Activated CD4-positive, CD25-positive, alpha-beta regulatory T cell treated with anti-CD3 and anti-CD28 coated beads, Interleukin-2, amount 50 U/mL, for 24 hours (primary cell): ENCODE measurements at regions not wholly inside any gene's neighbourhood (a gene's known extent, or its start where the extent isn't known, plus 50 kb on each side); places are given as distances from the start of the nearest gene placed in this dataset.
"Not testable (repeated sequence)": the region's sequence is repeated elsewhere in the genome, so short reads cannot be mapped to it uniquely, and the experiment has no call there.

Experiments used
- ATAC-seq, 2 donors: fragments of 150-1000 bp; cut with Tn5 transposase; one replicate each; pipeline ENCODE4 v1.10.0; 2021; ENCODE audit warnings: mild to moderate bottlenecking in 1 of 2, moderate library complexity in 1 of 2

DNA sequence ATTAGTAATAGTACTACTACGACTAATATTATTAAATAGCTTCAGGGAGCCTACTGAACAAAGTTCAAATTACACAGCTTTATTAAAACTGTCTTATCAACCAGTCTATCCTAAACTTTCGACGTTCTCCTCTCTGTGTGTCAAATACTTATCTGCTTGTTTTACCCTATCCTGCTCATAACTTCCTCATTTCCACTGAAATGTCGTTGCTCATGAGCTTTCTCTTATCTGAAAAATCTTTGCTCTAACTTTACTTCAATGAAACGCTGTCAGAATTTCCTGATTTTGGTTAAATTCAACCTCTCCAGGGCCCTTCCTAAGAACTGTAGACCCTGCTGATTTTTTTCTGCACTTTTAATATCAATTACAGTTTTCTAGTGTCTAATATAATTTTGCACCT lies 1431.0 kb upstream of the WWC1 start:
- ATAC-seq, result no peak

GRCh38 chr5:166862581-166862980 lies 1428.9 kb upstream of the WWC1 start:
- no peak for ATAC-seq

DNA sequence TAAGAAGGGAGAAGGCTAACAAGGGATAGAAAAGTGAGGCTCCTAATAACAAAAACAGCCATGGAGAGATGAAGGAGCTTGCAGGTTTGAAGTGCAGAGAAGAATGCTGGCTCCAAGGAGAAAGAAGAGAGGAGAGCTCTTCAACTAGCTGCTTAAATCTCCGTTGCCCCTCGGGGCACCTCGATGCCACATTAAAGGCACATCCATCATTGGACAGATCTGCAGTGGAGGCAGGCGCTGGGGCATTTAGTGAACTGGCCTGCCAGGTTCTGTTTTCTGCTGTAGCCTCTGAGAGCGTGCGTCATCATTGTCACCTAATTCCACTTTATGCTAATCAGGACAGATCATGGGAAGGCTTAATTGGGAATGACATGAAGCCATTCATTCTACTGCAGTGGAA lies 1426.2 kb upstream of the WWC1 start:
- no peak for ATAC-seq

DNA sequence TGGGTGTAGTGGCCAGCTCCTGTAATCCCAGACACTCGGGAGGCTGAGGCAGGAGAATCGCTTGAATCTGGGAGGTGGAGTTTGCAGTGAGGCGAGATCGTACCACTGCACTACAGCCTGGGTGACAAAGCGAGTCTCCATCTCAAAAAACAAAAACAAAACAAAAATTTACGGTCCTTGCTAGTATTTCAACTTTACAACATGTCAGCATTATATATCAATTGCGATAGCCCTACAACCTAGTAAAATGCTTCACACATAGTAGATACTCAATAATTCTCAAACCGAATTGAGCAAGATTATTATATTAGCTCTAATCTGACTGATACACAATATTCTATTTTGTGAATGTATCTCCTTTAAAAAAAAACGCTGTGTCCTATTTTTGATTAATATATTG lies 1411.0 kb upstream of the WWC1 start:
- ATAC-seq, result no peak

GRCh38 chr5:166881802-166882201 lies 1409.6 kb upstream of the WWC1 start:
- no peak for ATAC-seq

GRCh38 chr5:166883016-166883415 lies 1408.4 kb upstream of the WWC1 start:
- no peak for ATAC-seq

DNA sequence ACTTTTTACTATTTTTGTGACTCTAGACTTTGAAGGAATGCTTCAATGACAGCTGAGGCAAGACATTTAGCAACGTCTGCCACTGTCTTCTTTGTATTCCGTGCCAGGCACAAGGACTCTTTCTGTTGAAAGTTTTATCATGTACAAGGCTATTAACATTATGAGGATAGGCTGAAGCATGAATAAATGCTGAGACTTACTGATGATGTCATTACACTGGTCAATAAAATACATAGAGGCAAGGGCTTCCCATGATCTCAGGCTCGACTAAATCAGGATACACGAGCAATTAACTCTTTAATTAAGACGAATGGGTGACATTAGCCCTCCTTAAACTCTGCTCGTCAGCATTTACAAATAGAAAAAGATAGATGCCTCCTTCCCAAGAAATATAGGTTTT lies 1393.3 kb upstream of the WWC1 start:
- ATAC-seq, result no peak

- ATAC-seq, result no peak
These were observed 1392.1 kb upstream of the WWC1 start for GRCh38 chr5:166899343-166899742.

DNA sequence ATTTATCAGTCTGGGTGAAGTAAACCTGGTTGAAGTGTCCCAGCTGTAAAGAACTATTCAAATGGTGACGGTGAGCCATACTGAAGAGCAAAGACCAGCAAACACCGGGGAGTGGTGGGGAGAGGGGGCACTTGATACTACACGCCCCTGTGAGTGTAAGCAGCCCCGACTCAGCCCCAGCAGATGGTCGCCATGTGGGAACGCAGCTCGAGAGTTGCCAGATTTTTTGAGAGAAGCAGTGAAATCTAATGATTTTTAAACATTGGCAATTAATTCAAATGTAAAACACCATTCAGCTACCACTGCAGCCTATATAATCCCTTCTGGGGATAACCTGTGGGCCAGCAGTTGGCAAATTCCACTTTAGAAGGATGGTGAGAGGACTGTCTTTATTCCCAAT lies 1386.9 kb upstream of the WWC1 start:
- ATAC-seq, result no peak

DNA sequence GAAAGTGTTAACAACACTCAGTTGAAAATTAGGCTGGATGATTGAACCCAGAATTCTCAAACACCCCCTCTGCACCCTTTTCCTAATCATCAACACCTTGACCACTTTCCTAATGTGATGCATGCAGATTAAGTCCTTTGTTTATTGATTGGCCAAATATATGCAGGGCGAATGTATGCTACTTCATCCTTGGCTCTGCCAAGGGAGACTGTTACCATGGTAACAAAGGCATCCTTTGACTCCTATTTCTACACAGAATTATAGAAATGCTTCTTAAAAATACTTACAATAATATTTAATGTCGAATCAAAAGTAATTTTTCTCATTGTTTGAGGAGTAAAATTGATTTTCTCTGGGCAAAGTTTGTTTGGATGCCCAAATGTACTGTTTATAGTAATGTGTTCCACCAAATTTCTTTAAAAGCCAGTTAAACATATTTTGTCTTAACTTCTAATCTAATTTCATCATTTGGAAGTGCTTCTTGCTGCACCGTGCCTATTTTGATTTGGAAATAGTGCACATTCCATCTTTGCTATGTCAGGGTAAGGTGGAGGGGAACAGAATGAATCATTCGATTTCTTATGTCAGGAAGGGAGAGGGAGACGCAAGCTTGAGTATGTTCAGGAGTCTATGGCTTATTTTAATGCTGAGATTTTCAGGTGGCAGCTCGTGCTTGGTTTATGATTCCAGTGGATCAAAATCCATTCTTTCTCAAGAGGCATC lies 1384.3 kb upstream of the WWC1 start:
- no peak for ATAC-seq

DNA sequence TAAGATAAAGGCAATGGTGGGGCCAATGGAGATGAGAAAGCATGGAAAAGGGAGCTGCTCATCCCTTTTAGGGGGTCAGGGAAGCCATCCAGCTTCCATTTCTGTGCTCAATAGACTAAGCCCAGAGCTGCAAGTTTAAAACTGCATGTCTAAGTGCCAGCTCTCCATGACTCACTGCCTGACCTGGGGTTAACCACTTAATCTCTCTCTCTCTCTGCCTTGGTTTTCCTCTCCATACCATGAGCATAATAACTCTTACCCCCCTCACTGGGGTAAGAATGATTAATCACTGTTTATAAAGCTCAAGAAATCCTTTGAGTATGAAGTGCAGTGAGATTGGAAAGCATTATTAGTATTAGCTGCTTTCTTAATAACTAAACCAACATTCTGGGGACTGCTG lies 1382.4 kb upstream of the WWC1 start:
- no peak for ATAC-seq

DNA sequence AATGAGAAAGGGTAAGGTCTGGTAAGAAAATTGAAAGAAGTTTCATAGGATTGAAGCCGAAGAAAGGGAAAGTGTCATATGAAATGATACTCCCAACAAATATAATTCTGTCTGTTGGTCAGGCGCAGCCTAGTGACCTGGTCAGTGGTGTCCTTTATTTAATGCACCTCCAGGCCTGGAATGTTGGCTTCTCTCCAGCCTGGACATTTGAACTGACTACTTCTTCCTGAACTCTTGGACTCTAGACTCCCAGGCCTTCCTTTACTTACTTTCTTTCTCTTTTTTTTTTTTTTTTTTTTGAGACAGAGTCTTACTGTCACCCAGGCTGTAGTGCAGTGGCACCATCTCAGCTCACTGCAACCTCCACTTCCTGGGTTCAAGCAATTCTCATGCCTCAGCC lies 1381.5 kb upstream of the WWC1 start:
- ATAC-seq, result no peak

- no peak for ATAC-seq
These were observed 1380.5 kb upstream of the WWC1 start for GRCh38 chr5:166910995-166911394.

DNA sequence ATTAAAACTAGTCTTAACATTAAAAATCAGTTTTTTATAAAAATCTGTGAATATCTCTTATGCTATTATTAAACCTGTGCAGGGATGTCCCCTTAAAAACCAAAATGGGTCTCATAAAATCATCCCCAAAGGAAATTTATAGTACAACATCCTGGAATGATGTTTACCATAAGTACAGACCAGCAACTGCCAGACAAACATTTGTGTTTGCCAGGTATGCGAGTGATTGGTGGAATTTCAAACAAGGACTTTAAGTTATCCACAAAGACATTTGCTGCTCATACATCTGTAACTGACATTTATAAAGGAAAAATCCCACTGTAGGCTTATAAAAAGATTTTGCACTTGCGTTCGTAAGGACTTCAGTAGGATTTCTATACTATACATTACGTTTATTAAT lies 1375.4 kb upstream of the WWC1 start:
- ATAC-seq, result no peak

GRCh38 chr5:166926138-166926537 lies 1365.3 kb upstream of the WWC1 start:
- ATAC-seq, result no peak

GRCh38 chr5:166926806-166927475 lies 1364.5 kb upstream of the WWC1 start:
- not testable (repeated sequence) for ATAC-seq

DNA sequence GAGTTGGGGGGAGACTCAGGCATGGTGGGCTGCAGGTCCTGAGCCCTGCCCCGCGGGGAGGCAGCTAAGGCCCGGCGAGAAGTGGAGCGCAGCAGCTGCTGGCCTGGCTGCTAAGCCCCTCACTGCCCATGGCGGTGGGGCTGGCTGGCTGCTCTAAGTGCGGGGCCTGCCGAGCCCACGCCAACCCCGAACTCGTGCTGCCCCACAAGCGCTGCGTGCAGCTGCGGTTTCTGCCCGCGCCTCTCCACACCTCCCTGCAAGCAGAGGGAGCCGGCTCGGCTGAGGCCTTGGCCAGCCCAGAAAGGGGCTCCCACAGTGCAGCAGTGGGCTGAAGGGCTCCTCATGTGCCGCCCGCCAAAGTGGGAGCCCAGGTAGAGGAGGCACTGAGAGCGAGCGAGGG lies 1355.1 kb upstream of the WWC1 start:
- no peak for ATAC-seq

GRCh38 chr5:166938071-166938470 lies 1353.4 kb upstream of the WWC1 start:
- no peak for ATAC-seq

- no peak for ATAC-seq
These were observed 1348.5 kb upstream of the WWC1 start for GRCh38 chr5:166942948-166943347.

DNA sequence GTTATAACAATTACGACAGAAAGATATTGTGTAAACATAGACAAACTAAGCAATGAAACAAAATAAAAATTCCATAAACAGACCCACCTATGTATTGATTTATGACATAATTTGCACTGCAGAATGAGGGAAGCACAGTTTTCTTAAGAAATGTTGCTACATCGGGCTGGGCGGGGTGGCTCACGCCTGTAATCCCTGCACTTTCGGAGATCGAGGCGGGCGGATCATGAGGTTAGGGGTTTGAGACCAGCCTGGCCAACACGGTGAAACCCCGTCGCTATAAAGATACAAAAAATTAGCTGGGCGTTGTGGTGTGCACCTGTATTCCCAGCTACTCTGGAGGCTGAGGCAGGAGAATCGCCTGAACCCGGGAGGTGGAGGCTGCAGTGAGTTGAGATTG lies 1344.4 kb upstream of the WWC1 start:
- ATAC-seq, result no peak

GRCh38 chr5:166948679-166949078 lies 1342.8 kb upstream of the WWC1 start:
- no peak for ATAC-seq

- ATAC-seq, result no peak
These were observed 1339.4 kb upstream of the WWC1 start for GRCh38 chr5:166952048-166952447.

DNA sequence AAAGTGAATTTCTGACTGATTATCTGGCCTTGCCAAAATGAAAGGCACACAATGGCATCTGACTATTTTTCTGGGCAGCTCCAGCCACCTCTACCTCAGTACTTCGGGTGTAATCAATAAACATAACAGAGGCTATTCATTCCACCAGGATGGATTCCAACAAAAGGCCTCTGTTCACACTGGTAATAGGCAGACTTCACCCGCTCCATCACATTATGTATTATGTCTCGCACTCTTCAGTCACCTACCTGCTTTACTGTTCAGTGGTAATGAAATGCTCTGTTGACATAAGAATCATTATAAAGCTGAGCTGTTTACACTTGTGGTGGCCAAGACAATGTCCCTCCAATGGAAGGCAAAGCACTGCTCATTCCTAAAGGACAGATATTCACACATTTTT lies 1333.7 kb upstream of the WWC1 start:
- ATAC-seq, result no peak

DNA sequence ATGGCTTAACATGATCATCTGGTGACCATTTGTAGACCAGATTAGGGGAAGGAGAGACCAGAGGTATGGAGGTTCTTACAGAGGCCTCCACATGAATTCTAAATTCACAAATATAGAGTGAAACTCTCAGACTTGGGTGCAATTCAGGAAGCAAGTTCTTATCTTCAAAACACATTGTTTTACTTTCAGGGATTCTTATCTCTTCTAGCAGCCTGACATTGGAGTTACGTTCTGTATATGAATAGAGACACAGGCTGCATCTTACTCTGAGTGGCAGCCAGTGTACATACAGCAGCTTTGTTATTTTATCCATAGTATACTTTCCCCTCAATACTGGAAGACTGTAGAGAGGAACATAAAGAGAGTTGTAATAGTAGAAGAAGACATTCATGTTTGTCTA lies 1331.7 kb upstream of the WWC1 start:
- ATAC-seq, result no peak

DNA sequence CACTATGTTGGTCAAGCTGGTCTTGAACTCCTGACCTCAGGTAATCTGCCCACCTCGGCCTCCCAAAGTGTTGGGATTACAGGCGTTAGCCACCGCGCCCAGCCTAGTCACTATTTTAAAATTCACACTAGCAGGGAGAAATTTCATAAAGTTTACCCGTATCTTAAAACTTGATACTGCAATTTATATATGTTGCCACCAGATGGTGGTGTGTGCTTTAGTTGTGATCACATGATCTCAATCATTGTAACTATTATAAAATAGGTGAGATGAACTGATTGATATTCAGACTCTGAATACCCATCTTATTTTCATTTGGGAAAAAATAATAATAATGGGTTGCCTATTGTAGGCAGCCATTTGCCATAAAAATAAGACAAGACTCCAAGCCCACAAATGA lies 1330.4 kb upstream of the WWC1 start:
- ATAC-seq, result no peak
